ENCODE measurements at regions not wholly inside any gene's neighbourhood (a gene's known extent, or its start where the extent isn't known, plus 50 kb on each side); places are given as distances from the start of the nearest gene placed in this dataset.
A peak's percentile ranks its signal among the peaks of the same experiment; 100 is the strongest.

DNA sequence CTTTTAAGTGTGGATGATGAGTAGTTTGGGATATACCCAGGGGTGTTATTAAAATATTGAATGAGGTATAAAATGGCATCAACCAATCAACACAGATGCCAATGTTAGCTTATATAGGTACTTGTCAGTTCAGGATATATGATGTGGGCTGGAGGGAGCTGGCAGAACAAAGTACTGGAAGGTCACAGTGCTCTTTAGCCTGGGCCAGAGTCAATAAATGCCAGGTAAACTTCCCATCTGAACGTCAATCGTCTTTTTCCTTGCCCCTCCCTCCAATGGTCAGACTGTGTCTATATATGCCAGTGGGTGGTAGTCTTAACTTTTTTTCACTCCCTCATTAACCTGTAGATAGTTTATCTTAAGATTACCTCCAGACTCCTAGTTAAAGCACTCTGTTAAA, 140.8 kb upstream of the RBMS1 start:
- DNase-seq = no peak

DNA sequence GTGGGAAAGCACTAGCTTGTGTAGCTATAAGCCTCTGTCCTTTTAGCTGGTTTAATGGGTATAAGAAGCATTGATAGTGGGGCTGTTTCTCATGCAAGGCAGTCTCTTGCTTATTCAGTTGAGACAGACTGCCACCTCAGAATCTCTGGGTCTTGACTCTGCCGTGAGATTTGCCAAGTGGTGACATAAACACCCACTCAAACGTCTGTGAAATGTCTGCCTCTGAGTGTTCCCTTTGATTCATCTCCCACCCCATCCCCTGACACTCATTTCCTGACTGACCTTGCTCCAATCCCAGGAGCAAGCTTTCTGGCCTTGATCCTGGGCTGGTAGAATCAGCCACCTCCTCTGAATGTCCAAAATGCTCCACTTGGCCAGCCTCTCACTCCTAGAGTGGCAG, 141.9 kb upstream of the RBMS1 start:
- DNase-seq = no peak

DNA sequence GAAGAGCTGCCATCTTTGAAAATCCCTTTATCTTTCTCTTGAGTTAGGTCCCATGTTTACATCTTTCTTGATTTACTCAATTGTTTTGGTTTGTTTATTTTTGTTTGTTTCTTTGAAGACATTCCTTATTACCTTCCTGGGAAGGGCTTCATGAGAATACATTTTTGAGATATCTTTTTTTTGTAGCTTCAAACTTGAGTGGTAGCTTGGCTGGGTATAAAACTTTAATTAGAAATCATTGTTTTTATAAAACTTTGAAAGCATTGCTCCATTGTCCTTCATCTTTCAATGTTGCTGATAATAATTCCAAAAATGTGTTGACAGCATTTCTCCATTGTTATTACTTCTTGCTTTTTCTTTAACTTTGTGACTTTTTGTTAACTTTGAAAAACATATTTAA, 145.9 kb upstream of the RBMS1 start:
- no peak for DNase-seq

DNA sequence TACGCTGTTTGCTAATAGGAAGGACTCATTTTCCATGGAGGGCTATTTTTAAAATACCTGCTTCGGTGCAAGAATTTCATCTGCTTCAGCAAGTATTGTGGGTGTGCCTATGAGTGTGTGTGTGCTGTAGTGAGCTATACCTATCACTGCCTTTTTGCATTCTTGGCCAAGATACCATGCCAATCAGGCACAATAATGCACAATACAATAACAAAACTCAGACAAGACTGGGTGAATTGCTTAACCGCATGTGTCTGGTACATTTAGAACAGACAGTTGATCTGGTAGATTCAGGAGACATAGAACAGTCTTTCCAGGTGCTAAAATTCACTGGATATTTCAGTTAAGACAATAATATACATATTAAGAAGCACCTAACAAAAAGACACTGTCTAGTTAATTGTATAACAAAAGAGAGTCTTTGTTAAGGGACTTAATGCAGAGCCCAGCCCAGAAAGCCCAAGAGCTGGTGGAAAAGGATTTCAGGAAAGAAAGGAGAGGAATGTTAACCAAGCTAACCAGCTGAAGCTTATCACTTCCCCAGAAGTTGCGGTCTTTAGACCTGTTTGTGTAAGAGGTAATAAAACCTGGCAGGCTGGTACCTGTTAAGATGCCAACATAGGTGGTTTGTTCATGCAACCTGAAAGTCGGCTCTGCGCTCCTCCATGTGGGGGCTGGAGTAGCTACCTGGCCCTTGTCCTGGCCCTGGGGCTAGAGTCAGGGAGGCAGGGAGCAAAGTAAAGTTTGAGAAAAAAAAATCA, 153.3 kb upstream of the RBMS1 start:
- no peak for DNase-seq

DNA sequence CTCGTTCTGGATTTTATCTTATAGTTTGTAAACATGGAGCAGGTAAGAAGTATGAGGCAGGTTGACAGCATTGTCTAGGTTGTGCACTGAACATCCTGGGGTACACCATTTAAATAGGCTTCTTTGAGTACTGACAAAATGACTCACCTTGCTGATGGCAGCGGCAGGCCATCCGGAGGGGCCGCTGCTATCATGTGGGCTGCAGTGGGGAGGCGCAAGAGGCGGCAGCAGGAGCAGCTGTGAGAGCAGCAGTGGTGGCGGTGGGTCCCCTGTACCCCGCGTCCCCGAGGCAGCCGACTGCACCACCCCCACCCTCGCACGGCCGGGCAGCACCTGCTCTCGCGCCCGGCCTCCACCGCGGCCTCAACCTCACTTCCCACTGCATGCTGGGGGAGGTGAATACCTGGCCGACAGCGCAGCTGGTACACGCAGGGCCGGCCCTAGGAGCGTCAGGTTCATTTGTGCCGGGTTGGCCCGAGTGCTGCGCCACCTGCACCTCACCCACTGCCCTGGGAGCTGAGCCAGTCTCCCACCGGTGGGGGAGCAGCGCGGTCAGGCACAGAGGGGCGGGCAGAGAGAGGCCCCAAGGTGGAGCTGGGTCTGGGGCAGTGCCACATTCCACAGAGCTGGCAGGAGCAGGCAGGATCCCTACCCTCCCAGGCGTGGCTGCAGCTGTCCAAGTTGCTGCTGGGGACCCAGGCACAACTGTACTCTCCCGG, 154.5 kb upstream of the RBMS1 start:
- no peak for DNase-seq

DNA sequence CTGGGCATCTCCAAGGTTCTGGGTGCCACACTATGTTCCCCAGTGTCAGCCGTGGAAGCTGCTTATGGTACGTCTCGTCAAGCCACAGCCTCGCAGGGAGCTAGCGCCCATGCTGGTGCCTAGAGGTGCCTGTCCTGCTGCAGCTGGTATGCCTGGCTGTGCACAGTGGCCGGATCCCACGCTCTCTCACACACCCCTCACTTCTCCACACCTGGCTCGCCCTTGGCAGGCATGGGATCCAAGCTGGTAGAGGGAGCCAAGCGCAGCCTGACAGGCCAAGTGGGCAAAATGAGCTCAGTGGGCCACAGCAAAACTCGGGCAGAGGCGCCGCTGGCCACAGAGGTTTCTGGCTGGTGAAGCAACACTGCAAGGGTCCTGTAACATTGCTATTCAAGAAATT, 156.1 kb upstream of the RBMS1 start:
- DNase-seq = no peak

DNA sequence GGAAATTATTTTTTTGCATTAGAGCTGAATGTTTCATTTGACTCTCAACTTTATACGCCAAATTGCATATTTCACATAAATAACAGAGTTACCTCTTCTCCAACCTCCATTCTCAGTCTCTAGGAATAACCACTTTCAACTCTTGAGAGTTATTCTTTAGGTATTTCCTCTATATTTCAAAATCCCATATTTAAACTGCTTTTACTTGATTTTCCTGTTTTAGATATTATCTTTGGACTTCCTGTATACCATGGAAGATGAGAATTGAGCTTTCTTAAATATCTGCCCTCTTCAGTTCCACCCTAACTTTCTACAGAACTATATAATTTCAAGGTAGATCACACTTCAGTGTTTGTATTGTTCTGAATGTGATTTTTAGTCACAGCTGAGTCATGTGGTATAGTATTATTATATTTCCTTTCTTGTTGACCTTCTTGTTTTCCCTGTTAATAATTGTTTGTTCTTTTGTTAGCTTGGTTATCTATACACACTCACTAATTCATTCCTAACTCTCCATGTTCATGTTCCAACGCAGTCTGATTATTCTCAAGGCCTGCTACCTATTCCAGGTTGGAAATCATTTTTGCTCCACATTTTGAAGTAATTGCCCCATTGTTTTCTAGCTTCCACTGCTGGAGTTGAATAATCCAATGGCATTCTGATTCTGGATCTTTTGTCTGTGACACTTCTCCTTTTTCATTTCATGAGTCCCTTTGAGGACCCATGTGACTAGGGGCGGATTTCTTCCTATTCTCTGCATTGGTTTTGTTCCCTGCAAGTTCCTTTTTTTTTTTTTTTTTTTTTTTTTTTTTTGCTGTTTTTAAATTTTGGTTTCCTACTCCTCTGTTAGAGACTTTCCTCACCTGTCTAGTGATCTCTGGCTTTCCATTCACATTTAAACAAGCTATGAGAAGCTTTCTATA, 156.8 kb upstream of the RBMS1 start:
- no peak for DNase-seq

DNA sequence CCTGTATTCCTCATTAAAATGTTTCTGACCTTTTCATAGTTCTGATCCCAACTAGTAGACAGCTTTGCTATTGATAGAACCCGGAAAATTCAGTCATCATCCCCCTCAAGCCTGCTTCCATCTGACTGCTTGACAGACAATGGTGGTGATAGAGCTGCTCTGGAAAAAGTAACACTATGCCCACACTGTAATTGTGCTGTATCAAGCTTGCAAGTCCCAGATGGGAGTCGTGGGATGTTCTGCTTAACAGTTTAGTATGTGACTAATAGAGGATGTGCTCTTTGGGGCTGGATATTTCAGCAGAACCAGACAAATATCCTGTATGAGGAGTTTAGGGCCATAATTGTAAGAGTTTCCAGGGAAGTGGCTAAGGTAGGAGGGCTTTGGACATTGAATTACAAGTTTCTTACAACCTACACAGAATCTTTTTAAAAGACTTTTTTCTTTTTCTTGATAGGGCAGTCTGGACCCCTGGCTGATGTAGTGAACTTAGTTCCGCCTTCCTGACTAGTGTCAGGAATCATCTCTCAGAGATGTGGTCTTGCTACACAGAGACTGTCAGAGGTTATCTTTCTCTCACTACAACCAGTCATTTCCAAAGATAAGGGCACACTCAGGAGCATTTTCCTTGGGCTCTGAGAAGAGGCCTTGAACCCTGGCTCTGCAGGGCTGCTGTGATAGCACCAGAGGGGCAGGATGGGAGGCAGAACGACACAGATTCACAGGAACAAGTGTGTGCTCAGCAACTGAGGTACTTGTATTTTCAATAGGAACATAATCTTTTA, 158.0 kb upstream of the RBMS1 start:
- no peak for DNase-seq

DNA sequence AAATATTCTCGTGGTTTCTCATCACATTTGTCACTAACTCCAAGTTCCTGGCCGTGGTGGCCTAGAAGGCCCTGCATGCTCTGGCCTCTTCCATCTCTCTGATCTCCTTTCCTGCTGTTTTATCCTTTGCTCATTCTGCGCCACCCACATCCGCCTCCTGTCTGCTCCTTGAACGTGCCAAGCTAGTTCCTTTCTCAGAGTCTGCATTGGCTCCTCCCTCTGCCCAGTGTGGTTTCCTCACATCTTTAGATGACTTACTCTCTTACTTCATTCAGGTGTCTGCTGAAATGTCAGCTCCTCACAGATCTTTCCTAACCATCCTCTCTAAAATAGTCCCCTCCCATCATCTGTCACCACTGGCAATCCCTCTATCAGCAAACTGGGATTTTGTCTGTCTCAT, 158.6 kb upstream of the RBMS1 start:
- peak; percentile 77 for DNase-seq

DNA sequence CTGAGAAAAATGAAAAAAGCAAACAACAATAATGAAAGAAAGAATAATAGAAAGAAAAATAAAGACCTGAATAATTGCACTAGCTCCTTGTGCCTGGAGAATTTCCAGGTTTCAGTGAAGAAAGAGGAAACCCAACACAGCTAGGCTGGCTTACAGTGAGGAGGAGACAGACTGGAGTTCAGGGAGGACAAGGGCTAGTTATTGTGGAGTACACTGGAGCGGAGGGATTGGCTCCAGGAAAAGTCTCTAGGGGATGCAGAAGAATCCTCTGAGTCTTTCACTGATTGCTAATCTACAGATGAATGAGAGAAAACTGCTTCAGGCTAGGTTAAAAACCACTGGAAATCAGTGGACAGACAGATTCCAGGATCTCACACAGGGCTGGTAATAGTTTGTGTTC, 163.6 kb upstream of the RBMS1 start:
- DNase-seq = no peak

DNA sequence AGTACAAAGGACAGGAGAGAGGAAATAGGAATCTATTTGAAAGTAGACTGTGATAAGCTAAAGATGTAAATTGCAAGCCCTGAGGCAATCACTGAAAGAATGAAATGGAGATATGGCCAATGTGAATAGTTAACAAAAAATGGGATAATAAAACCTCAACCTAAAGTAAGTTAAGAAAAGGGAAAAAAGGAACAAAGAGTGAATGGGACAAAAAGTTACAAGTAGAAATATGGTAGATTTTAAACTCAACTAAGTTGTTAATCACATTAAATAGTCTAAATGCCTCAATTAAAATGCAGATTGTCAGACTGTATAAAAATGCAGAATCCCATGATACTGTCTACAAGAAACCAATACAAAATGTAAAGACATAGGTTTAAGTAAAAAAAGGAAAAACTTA, 165.2 kb upstream of the RBMS1 start:
- no peak for DNase-seq

DNA sequence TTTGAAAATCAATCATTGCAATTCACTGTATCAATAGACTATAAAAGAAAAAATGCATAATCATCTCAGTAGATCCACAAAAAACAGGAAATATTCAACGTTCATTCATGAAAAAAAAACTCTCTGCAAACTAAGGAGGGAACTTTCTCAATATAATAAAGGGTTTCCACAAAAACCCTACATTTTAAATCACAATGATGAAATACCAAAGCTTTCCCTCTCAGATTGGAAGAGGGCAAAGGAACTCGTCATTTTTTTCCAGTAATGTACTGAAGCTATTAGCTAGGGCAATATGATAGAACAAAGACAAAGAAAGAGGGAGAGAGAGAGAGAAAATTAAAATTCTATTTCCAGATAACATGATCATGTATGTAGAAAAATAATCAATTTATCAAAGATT, 167.1 kb upstream of the RBMS1 start:
- DNase-seq = no peak

DNA sequence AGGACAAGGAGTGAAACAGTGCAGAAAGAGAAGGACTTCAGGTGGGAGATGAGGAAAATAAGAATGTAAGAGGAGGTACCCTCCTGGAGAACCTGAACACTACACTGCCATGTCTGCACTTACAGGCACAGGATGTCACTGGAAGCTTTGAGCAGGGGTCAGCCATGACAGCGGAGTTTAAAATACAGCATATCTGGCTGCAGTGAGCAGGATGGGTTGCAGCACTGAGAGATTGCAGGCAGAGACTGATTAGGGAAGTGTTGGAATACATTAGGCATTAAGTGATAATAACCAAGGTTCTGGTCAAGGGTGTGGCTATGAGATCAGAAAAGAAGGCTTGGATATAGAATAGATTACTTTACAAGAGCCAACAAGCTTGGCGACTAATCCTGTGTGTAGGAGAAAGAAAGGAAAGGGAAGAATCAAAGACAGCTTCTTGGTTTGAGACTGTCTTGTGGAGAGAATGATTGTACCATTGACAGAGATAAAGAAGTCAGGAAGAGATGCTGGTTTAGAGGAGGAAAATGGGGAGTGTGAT, 171.1 kb upstream of the RBMS1 start:
- DNase-seq = no peak

DNA sequence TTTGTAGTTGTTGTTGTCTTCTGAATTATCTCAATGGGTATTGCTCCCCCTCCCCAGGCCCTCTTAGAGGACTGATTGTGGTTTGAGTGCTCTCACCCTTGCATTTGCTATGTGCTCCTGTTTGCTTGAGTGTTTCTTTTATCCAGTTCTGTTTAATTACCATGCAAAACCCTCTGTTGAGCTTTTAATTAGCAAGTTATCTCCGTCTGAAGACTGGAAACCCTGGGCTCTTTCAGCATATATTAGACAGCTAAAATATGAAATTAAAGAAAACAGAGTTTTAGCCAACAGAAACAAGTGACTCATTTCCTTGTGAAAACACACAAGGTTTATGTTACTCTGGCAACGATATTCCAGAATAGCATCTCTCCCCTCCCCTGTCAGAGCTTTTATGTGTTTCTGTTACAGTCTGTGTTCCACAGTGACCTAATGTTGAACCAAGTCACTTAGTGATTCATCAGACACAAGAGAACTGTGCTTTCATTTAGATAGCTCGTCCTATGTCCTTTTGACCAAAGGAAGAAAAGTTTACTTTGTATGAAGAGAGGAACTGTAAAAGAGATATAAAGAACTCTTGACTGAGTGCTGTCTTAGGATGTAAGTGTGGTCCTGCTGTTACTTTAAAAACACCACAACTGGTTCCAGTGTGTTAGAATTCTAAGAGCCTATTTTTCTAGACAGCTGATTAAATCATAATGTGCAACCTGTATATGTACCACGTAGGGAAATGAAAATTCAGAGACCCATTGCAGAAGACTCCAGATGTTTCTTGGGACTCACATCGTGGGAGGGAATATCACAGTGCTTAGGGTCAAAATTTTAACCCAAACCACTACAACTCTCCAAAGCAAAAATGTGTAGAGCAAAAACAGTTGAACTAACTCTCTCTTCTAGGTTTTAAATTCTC, 172.8 kb upstream of the RBMS1 start:
- DNase-seq = no peak

DNA sequence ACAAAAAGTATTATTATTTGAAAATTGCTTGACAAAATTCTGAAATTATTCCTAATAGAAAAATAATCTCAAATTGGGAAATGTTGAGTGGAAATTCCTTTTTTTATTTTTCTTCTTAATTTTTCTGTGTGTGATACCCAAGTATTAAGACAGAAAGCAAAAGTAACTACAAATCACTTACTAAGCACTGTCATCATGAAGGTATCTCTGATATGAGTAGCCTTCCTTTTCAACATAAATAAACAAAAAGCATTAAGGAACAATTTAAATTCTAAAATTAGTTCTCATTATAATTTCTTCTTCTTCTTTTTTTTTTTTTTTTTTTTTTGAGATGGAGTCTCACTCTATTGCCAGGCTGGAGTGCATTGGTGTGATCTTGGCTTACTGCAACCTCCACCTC, 174.2 kb upstream of the RBMS1 start:
- no peak for DNase-seq

DNA sequence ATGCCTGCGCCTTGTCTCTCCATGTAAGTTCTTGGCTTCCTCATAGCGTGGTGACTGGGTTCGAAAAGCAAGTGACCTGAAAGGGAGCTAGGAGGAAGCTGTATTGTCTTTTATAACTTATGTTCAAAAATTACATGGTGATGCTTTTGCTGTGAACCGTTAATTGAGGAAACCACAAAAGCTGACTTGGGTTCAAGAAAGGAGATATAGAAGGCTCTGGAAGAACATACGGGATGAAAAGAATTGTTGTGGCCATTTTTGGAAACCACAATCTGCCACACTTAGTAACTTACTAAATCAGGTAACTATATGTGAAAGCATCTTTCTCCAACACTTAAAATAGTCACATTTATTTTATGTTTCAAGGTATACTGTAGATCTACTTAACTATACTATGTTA, 177.0 kb upstream of the RBMS1 start:
- DNase-seq = no peak

DNA sequence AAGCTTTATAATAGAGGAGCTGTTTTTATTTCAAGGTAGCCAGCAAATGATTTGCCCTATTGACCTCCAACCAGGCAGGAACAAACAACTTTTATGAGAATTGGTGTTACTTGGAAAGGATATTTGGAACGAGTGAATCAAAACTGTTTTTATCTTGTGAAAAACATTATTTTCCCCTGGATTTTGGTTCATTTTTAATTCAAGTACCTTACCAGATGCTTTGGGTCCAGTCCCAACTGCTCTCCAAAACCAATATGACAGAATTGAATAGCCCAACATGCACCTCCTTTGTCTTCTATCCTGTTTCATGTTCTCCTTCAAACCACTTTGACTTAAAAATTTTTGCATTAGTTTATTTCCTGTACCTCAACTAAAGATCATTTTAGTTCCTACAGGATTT, 178.6 kb upstream of the RBMS1 start:
- no peak for DNase-seq

DNA sequence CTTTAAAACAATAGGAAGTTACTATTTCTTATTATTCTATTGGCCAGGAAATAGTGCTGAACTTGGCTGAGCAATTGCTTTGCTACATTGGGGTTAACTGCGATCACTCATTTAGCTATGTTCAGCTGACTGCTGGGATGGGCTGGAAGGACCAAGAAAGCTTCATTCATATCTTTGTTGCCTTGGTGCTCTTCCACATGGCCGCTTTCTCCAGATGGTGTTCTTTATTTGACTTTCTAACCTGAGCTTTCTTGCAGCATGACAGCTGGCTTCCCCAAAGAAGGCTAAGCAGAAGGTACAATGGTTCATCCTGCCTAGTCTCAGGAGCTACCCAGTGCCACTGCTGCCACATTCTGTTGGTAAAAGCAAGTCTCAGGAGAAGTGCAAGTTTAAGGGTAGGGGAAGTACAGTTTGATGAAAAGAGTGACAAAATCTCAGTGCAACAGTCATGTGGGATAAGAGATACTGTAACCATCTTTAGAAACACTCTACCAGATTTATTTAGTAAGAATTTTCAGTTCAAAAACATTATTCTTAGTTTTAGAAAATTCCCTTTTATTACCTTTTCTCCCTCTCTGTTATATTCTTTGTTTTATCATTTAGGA, 180.6 kb upstream of the RBMS1 start:
- DNase-seq = no peak

DNA sequence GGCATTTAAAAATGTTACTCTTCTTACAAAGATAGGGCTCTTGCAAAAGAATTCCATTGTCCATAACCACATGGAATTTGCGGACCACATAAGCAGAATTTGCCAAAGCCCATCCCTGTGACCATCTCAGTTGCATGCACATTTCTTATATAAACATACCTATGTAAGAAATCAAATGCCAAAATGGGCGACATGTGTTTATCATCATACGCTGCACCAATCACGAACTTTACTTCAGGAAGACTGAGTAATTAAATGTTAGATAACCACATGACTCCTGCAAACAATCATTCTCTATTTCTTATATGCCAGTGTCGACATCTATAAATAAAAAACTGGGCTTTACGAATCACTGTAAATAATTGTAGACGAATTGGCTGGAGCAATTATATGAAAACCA, 186.1 kb upstream of the RBMS1 start:
- DNase-seq = no peak

DNA sequence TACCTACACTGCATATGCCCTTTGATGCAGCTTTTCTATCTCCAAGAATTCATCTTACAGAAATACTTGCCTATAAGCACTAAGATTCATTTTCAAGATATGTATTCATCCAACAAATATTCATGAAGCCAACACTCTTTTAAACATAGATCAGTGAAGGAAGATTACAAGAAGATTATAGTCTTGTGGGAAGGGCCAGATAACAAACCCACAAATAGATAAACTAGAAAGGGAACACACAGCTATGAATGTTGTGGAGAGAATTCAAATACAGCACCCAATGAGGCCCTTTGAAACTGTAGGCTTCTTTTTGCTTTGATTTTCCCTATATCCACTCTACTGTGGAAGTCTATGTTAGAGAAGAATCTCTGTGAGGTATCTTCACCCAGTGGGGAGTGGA, 186.7 kb upstream of the RBMS1 start:
- DNase-seq = no peak

DNA sequence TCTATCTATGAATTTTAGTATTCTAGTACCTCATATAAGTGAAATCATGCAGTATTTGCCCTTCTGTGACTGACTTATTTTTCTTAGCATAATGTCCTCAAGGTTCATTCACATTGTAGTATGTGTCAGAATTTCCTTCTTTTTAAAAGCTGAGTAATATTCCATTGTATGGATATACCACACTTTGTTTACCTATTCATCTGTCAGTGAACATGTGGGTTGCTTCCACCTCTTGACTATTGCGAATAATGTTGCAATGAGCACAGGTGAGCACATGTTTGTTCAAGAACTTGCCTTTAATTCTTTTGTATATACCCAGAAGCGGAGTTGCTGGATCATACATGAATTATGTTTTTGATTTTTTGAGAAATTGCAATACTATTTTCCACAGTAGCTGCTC, 187.4 kb upstream of the RBMS1 start:
- no peak for DNase-seq

Measured in activated CD4-positive, alpha-beta T cell treated with anti-CD3 and anti-CD28 coated beads for 48 hours (primary cell).